ENCODE measurements at regions not wholly inside any gene's neighbourhood (a gene's known extent, or its start where the extent isn't known, plus 50 kb on each side); places are given as distances from the start of the nearest gene placed in this dataset.
A peak's percentile ranks its signal among the peaks of the same experiment; 100 is the strongest.

- Histone ChIP-seq H3K9me3 (no peaks in the 10 kb centered on the region), H3K4me1 (no peaks in the 10 kb centered on the region), H3K4me3 (no peak overlapping the region), H3K27me3 (ENCODE audit: low read depth) (no peaks in the 10 kb centered on the region), H3K36me3 (no peaks in the 10 kb centered on the region), H3K27ac (no peak overlapping the region)
- no peak for TF ChIP-seq CTCF (IDR thresholded peaks at IDR 0.05)
- DNase-seq (no peak), ATAC-seq (no peak)
- intact Hi-C loops (cut with DNase I), result no loop called here
Observed at GRCh38 chr12:58416236-58416635, 474.9 kb downstream of the ATP23 start.

GRCh38 chr12:58419196-58419760 lies 477.9 kb downstream of the ATP23 start:
- Histone ChIP-seq H3K27ac (no peak overlapping the region), H3K36me3 (no peaks in the 10 kb centered on the region), H3K4me3 (no peak overlapping the region), H3K4me1 (no peaks in the 10 kb centered on the region), H3K27me3 (ENCODE audit: low read depth) (no peaks in the 10 kb centered on the region), H3K9me3 (no peaks in the 10 kb centered on the region)
- no peak for DNase-seq
- intact Hi-C loops (cut with DNase I), result no loop called here
- ATAC-seq, result peak in 1 of 2 donors; percentile 17
- no peak for TF ChIP-seq CTCF (IDR thresholded peaks at IDR 0.05)

- DNase-seq (no peak), ATAC-seq (no peak)
- H3K36me3 ChIP-seq, result no peaks in the 10 kb centered on the region
- H3K4me3 ChIP-seq, result no peak overlapping the region
- no peak overlapping the region for H3K27ac ChIP-seq
- no peak for TF ChIP-seq CTCF (IDR thresholded peaks at IDR 0.05)
- intact Hi-C loops (cut with DNase I), result no loop called here
- no peaks in the 10 kb centered on the region for H3K27me3 ChIP-seq (ENCODE audit: low read depth)
- peaks cover 2% of the 10 kb centered on the region for H3K4me1 ChIP-seq
- H3K9me3 ChIP-seq, result no peaks in the 10 kb centered on the region
Observed at GRCh38 chr12:58419905-58420304, 478.5 kb downstream of the ATP23 start.

GRCh38 chr12:58420503-58420902 lies 479.1 kb downstream of the ATP23 start:
- Histone ChIP-seq H3K27ac (no peak overlapping the region), H3K4me3 (no peak overlapping the region), H3K36me3 (no peaks in the 10 kb centered on the region), H3K4me1 (peaks cover 7% of the 10 kb centered on the region), H3K27me3 (ENCODE audit: low read depth) (no peaks in the 10 kb centered on the region), H3K9me3 (no peaks in the 10 kb centered on the region)
- TF ChIP-seq CTCF (IDR thresholded peaks at IDR 0.05), result no peak
- intact Hi-C loops (cut with DNase I), result no loop called here
- ATAC-seq, result no peak
- no peak for DNase-seq

GRCh38 chr12:58421990-58422389 lies 480.6 kb downstream of the ATP23 start:
- peaks cover 15% of the 10 kb centered on the region for H3K4me1 ChIP-seq
- H3K9me3 ChIP-seq, result no peaks in the 10 kb centered on the region
- no peak overlapping the region for H3K4me3 ChIP-seq
- H3K36me3 ChIP-seq, result no peaks in the 10 kb centered on the region
- no peak for TF ChIP-seq CTCF (IDR thresholded peaks at IDR 0.05)
- no peak for ATAC-seq
- H3K27ac ChIP-seq, result no peak overlapping the region
- H3K27me3 ChIP-seq (ENCODE audit: low read depth), result no peaks in the 10 kb centered on the region
- DNase-seq, result no peak
- intact Hi-C loops (cut with DNase I), result no loop called here
